ENCODE measurements at regions not wholly inside any gene's neighbourhood (a gene's known extent, or its start where the extent isn't known, plus 50 kb on each side); places are given as distances from the start of the nearest gene placed in this dataset.

GRCh38 chr20:56848561-56848960 lies 219.5 kb downstream of the TFAP2C start:
- intact Hi-C loops (cut with DNase I), result no loop called here
- no peaks in the 10 kb centered on the region for H3K9me3 ChIP-seq
- H3K4me3 ChIP-seq, result no peak overlapping the region
- TF ChIP-seq CTCF (IDR thresholded peaks at IDR 0.05) (no peak), EP300 (IDR thresholded peaks at IDR 0.05) (no peak), POLR2A (IDR thresholded peaks at IDR 0.05) (no peak)
- DNase-seq, result no peak
- H3K27ac ChIP-seq, result no peak overlapping the region
- no peaks in the 10 kb centered on the region for H3K27me3 ChIP-seq
- WGBS, 3 donors, result 23 to 42% (median 26%) methylated on average over 12 of the region's 12 CpGs
- no peaks in the 10 kb centered on the region for H3K4me1 ChIP-seq (ENCODE audit: insufficient read depth)
- H3K36me3 ChIP-seq, result no peaks in the 10 kb centered on the region

- Histone ChIP-seq H3K4me1 (ENCODE audit: insufficient read depth) (no peaks in the 10 kb centered on the region), H3K36me3 (no peaks in the 10 kb centered on the region), H3K27me3 (no peaks in the 10 kb centered on the region), H3K9me3 (no peaks in the 10 kb centered on the region), H3K27ac (no peak overlapping the region), H3K4me3 (no peak overlapping the region)
- 82 to 97% (median 95%) methylated on average over 1 of the region's 1 CpG for WGBS, 3 donors
- no peak for DNase-seq
- intact Hi-C loops (cut with DNase I), result no loop called here
- no peak for TF ChIP-seq CTCF (IDR thresholded peaks at IDR 0.05)
- TF ChIP-seq EP300 (IDR thresholded peaks at IDR 0.05), result no peak
- TF ChIP-seq POLR2A (IDR thresholded peaks at IDR 0.05), result no peak
Measured at GRCh38 chr20:56851552-56851951, 222.4 kb downstream of the TFAP2C start.

- Histone ChIP-seq H3K4me3 (no peak overlapping the region), H3K27ac (no peak overlapping the region), H3K9me3 (no peaks in the 10 kb centered on the region), H3K4me1 (ENCODE audit: insufficient read depth) (no peaks in the 10 kb centered on the region), H3K36me3 (no peaks in the 10 kb centered on the region), H3K27me3 (no peaks in the 10 kb centered on the region)
- TF ChIP-seq POLR2A (IDR thresholded peaks at IDR 0.05) (no peak), EP300 (IDR thresholded peaks at IDR 0.05) (no peak), CTCF (IDR thresholded peaks at IDR 0.05) (no peak)
- intact Hi-C loops (cut with DNase I), result no loop called here
- DNase-seq, result no peak
- 27 to 45% (median 30%) methylated on average over 7 of the region's 7 CpGs for WGBS, 3 donors
Measured at GRCh38 chr20:56855708-56856107, 226.6 kb downstream of the TFAP2C start.

- no peaks in the 10 kb centered on the region for H3K36me3 ChIP-seq
- H3K27me3 ChIP-seq, result no peaks in the 10 kb centered on the region
- no peaks in the 10 kb centered on the region for H3K9me3 ChIP-seq
- DNase-seq, result no peak
- TF ChIP-seq EP300 (IDR thresholded peaks at IDR 0.05) (no peak), POLR2A (IDR thresholded peaks at IDR 0.05) (no peak), CTCF (IDR thresholded peaks at IDR 0.05) (no peak)
- no peak overlapping the region for H3K4me3 ChIP-seq
- no peak overlapping the region for H3K27ac ChIP-seq
- intact Hi-C loops (cut with DNase I), result no loop called here
- H3K4me1 ChIP-seq (ENCODE audit: insufficient read depth), result no peaks in the 10 kb centered on the region
- 41 to 69% (median 51%) methylated on average over 8 of the region's 8 CpGs for WGBS, 3 donors
Measured at GRCh38 chr20:56857950-56858349, 228.8 kb downstream of the TFAP2C start.
